ENCODE measurements at regions not wholly inside any gene's neighbourhood (a gene's known extent, or its start where the extent isn't known, plus 50 kb on each side); places are given as distances from the start of the nearest gene placed in this dataset.

DNA sequence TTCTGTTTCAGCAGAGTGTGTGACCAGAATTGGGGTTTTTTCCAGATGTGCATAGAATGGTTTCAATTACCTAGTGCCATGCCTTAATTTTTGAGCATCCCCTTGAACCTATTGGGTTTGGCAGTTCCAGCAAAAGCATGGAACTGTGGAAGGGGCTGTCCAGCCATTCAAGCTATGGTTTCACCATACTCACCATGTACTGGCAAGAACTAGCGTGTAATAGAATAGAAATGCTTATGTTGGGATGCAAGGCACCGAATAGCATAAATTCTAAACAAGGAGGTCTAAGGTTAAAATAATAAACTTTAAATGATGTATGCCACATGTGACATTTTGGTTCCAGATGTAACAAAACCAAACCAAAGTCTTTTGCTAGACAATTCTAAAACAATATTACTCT is 91.4 kb downstream of the MTERF1 start:
- TF ChIP-seq, protein P1, sequence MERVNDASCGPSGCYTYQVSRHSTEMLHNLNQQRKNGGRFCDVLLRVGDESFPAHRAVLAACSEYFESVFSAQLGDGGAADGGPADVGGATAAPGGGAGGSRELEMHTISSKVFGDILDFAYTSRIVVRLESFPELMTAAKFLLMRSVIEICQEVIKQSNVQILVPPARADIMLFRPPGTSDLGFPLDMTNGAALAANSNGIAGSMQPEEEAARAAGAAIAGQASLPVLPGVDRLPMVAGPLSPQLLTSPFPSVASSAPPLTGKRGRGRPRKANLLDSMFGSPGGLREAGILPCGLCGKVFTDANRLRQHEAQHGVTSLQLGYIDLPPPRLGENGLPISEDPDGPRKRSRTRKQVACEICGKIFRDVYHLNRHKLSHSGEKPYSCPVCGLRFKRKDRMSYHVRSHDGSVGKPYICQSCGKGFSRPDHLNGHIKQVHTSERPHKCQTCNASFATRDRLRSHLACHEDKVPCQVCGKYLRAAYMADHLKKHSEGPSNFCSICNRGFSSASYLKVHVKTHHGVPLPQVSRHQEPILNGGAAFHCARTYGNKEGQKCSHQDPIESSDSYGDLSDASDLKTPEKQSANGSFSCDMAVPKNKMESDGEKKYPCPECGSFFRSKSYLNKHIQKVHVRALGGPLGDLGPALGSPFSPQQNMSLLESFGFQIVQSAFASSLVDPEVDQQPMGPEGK (tag by site-specific recombination; IDR thresholded peaks at IDR 0.05): no peak
- TF ChIP-seq ZBTB7A (tag by site-specific recombination; IDR thresholded peaks at IDR 0.05; ENCODE audit: low read depth) (no peak), ZNF404 (tag by site-specific recombination; IDR thresholded peaks at IDR 0.05) (no peak)
- TF ChIP-seq, protein P2, sequence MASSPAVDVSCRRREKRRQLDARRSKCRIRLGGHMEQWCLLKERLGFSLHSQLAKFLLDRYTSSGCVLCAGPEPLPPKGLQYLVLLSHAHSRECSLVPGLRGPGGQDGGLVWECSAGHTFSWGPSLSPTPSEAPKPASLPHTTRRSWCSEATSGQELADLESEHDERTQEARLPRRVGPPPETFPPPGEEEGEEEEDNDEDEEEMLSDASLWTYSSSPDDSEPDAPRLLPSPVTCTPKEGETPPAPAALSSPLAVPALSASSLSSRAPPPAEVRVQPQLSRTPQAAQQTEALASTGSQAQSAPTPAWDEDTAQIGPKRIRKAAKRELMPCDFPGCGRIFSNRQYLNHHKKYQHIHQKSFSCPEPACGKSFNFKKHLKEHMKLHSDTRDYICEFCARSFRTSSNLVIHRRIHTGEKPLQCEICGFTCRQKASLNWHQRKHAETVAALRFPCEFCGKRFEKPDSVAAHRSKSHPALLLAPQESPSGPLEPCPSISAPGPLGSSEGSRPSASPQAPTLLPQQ (tag by site-specific recombination; IDR thresholded peaks at IDR 0.05): no peak
